Lower lobe of right lung (tissue), 2 donors: ENCODE measurements at regions not wholly inside any gene's neighbourhood (a gene's known extent, or its start where the extent isn't known, plus 50 kb on each side); places are given as distances from the start of the nearest gene placed in this dataset.

ENCODE experiments used
- ATAC-seq, 2 donors: fragments of 200-7000 bp; cut with Tn5 transposase; one replicate each; pipeline ENCODE4 v1.9.1; 2020 to 2022; ENCODE audit warnings: mild to moderate bottlenecking in 2 of 2, moderate library complexity in 2 of 2
- DNase-seq: peaks from one replicate; pipeline ENCODE4 v3.0.0-alpha.2; 2020
- H3K27ac ChIP-seq: fragments of 200-600 bp; one replicate; pipeline ENCODE4 v1.8.0; 2022
- H3K27me3 ChIP-seq: fragments of 200-600 bp; one replicate; pipeline ENCODE4 v1.8.0; 2022; ENCODE audit warnings: low read depth
- H3K36me3 ChIP-seq: fragments of 200-600 bp; one replicate; pipeline ENCODE4 v1.8.0; 2022; ENCODE audit warnings: mild to moderate bottlenecking
- H3K4me1 ChIP-seq: fragments of 200-600 bp; one replicate; pipeline ENCODE4 v1.8.0; 2022
- H3K4me3 ChIP-seq: fragments of 200-600 bp; one replicate; pipeline ENCODE4 v1.8.0; 2022; ENCODE audit warnings: mild to moderate bottlenecking
- H3K9me3 ChIP-seq: fragments of 200-600 bp; one replicate; pipeline ENCODE4 v1.8.0; 2022
- intact Hi-C: fragments of 100-400 bp; cut with DNase I; formaldehyde crosslinking; loops from one replicate; pipeline ENCODE4 v1.11.0; 2022
- TF ChIP-seq, protein P1 (sequence below): fragments of 200-600 bp; IDR thresholded peaks from one replicate; pipeline ENCODE4 v1.8.0; 2022; ENCODE audit warnings: antibody characterized with exemption, mild to moderate bottlenecking
- donor health status: DM: no; HTN: yes; CAD: no; lungs with severe emphysema.

DNA sequence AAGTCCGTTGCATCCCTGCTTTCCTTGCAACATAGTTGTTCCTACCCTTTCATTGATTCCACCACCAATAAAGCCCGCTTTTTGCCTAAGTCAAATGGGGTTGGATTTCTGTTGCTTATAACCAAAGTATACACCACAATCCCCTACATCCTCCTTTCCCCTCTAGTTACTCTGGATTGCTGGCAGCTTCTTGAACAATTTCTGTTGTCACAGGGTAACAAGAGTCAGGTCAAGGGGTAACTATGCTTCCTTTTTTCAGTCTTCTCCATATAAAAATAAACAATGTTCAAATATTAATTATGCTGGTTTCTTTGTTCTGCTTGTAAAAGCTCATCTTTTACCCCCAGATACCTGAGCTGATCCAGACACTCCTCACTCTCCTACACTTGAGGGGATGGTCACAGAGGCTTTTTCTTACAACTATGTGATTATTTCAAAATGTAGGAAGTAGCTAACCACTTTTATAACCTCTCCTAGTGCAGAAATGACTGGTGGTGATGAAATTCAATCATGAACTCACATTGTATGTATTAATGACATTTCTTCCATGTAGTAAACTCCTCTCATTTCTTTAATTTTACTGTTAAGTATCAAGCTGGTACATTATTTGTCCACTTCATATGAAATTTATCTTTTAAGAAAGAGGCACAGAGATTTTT is 136.5 kb downstream of the SNX18 start:
- H3K4me1 ChIP-seq: peaks cover 17% of the 10 kb centered on the region
- H3K36me3 ChIP-seq: no peaks in the 10 kb centered on the region
- TF ChIP-seq, protein P1, sequence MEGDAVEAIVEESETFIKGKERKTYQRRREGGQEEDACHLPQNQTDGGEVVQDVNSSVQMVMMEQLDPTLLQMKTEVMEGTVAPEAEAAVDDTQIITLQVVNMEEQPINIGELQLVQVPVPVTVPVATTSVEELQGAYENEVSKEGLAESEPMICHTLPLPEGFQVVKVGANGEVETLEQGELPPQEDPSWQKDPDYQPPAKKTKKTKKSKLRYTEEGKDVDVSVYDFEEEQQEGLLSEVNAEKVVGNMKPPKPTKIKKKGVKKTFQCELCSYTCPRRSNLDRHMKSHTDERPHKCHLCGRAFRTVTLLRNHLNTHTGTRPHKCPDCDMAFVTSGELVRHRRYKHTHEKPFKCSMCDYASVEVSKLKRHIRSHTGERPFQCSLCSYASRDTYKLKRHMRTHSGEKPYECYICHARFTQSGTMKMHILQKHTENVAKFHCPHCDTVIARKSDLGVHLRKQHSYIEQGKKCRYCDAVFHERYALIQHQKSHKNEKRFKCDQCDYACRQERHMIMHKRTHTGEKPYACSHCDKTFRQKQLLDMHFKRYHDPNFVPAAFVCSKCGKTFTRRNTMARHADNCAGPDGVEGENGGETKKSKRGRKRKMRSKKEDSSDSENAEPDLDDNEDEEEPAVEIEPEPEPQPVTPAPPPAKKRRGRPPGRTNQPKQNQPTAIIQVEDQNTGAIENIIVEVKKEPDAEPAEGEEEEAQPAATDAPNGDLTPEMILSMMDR: no peak
- intact Hi-C loops: no loop called here
- DNase-seq: no peak
- H3K27ac ChIP-seq: no peak overlapping the region
- H3K27me3 ChIP-seq: no peaks in the 10 kb centered on the region
- no peak overlapping the region for H3K4me3 ChIP-seq
- H3K9me3 ChIP-seq: no peaks in the 10 kb centered on the region
- ATAC-seq: peak in 1 of 2 donors; percentile 9

DNA sequence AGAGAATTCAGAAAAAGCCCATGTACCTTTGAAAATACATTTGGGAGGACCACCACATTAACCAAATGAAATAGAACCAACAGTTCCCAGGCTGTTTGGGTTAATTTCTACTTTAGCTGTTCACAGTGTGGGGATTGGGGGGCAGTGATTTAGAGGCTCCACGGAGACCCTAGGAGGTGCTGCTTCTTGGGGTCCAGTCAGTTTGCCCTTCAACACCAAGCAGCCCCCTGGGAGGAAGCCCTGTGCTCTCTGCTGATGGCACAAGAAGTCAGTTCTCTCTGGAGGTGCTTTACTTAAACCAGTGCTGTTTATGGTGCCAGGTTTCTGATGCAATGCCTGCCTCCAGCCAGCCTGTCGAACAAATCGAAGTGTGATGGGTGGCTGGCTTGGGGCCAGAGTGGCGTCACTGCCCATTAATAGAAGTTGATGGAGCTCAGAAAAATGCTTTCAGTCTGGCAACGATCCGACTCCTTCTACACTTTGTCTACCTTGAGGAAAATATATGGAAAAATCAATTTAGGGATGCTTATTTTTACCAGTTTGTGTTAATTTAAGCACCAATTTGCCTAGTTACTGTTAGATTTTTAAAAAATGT is 134.0 kb downstream of the SNX18 start:
- intact Hi-C loops: no loop called here
- no peaks in the 10 kb centered on the region for H3K9me3 ChIP-seq
- H3K27ac ChIP-seq: no peak overlapping the region
- TF ChIP-seq, protein P1: no peak
- peaks cover 28% of the 10 kb centered on the region for H3K4me1 ChIP-seq
- H3K27me3 ChIP-seq: no peaks in the 10 kb centered on the region
- H3K36me3 ChIP-seq: no peaks in the 10 kb centered on the region
- peak; percentile 75 for DNase-seq
- no peak overlapping the region for H3K4me3 ChIP-seq
- no peak for ATAC-seq

DNA sequence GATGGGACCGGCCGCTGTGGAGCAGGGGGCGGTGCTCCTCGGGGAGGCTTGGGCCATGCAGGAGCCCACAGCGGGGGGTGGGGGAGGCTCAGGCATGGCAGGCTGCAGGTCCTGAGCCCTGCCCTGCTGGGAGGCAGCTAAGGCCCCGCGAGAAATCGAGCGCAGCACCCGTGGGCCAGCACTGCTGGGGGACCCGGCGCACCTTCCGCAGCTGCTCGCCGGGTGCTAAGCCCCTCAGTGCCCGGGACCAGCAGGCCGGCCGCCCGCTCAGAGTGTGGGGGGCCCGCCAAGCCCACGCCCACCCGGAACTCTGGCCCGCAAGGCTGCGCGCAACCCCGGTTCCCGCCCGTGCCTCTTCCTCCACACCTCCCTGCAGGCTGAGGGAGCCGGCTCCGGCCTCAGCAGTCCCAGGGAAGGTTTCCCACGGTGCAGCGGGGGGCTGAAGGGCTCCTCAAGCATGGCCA is 131.5 kb downstream of the SNX18 start:
- no peak for ATAC-seq
- H3K4me1 ChIP-seq: peaks cover 48% of the 10 kb centered on the region
- intact Hi-C loops: no loop called here

DNA sequence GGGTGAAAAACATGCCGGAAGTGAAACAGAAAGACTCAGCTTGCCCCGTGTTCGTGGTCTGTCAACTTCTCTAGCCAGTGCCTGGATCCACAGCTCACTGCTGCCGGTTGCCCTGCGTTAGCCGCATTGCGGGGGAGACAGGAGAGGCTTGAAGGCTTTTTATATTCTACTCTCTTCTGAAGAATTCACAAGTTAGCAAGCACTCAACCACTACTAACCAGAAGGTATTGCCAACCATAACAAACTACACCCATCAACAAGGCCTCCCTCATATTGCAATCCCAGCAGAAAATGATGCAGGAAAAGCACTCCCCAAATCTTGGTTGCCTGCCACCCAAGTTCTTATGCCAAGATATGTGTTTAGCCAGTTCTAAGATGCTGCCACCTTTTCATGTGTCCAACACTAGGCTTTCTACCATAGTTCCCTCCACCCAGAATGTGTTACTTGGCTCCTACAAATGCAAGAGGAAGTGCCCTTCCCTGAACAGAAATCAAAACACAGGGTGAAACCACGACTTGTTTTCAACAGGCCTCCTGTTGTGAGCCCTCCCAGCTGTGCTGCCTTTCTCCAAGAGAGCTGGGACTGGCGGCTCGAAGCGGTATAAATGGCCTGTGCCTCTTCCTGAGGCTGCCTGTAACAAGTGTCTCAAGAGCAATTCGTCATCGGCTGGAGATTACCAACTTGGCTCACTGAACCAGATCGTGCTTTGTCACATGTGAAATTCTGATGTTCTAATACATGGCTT is 129.0 kb downstream of the SNX18 start:
- ATAC-seq: peak; percentile 85 to 88
- Histone ChIP-seq H3K4me3 (no peak overlapping the region), H3K27me3 (no peaks in the 10 kb centered on the region), H3K9me3 (no peaks in the 10 kb centered on the region), H3K4me1 (peaks cover 40% of the 10 kb centered on the region), H3K27ac (peak overlapping the region; percentile 84), H3K36me3 (no peaks in the 10 kb centered on the region)
- peak; percentile 72 for DNase-seq
- TF ChIP-seq, protein P1: no peak
- intact Hi-C loops: no loop called here

More for the DNA sequence above, 131.5 kb downstream of the SNX18 start:
- Histone ChIP-seq H3K9me3 (no peaks in the 10 kb centered on the region), H3K27ac (no peak overlapping the region), H3K27me3 (no peaks in the 10 kb centered on the region), H3K36me3 (no peaks in the 10 kb centered on the region), H3K4me3 (no peak overlapping the region)
- DNase-seq: no peak
- TF ChIP-seq, protein P1: no peak

DNA sequence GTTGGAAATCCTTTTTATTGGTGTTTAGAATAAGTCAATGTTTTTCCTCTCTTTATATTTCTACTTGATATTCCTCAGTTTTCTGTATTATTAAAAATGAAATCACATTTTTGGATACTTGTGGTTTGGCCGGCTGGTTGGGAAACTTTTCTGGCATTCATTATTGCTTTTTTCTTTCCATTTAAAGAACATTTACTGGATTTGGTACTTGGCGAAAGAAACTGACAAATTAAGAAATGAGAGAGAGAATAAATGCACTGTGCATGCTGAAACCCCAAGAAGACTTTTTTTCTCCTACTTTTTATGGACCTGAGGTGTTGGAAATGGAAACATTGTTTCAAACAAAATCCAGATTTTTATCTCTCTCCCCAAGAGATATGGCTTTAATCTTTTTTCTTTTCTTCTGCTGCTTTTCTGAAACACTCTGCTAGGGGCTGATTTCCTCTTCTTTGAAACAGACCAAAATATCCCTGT is 128.4 kb downstream of the SNX18 start:
- TF ChIP-seq, protein P1: no peak
- ATAC-seq (no peak), DNase-seq (no peak)
- Histone ChIP-seq H3K36me3 (no peaks in the 10 kb centered on the region), H3K27me3 (no peaks in the 10 kb centered on the region), H3K4me1 (peaks cover 38% of the 10 kb centered on the region), H3K9me3 (no peaks in the 10 kb centered on the region), H3K27ac (peak overlapping the region; percentile 84), H3K4me3 (no peak overlapping the region)
- intact Hi-C loops: no loop called here
